ENCODE measurements at regions not wholly inside any gene's neighbourhood (a gene's known extent, or its start where the extent isn't known, plus 50 kb on each side); places are given as distances from the start of the nearest gene placed in this dataset.

- DNase-seq (peak; percentile 50), ATAC-seq (ENCODE audit: low read depth) (peak; percentile 83)
- H3K36me3 ChIP-seq (ENCODE audit: control insufficient read depth, insufficient read depth, low read length): no peaks in the 10 kb centered on the region
- H3K4me2 ChIP-seq (ENCODE audit: low read depth, low read length): no peak overlapping the region
- H4K5ac ChIP-seq (ENCODE audit: low read depth, low read length): no peak overlapping the region
- H2BK5ac ChIP-seq (ENCODE audit: low read depth, low read length, poor library complexity, severe bottlenecking): no peak overlapping the region
- no peaks in the 10 kb centered on the region; the same call in 1 of the 2 replicates for H3K9me3 ChIP-seq (ENCODE audit: control insufficient read depth, insufficient read depth, low read length)
- ChIA-PET CTCF (no interaction called here), POLR2A (ENCODE audit: unreplicated experiment) (no interaction called here)
- H3K9ac ChIP-seq (ENCODE audit: low read depth, low read length): no peak overlapping the region
- no CpG with 5 or more reads among the region's 4 CpGs for WGBS, 2 experiments (ENCODE audit: extremely low coverage in 2 of 2, insufficient read length in 1 of 2)
- dilution Hi-C loops (cut with HindIII; ENCODE audit: low sequenced_read_pairs, unreplicated experiment) (no loop called here), in situ Hi-C loops (cut with MboI; ENCODE audit: low sequenced_read_pairs) (no loop called here), intact Hi-C loops (cut with micrococcal nuclease) (no loop called here)
- no peaks in the 10 kb centered on the region; the same call in 1 of the 2 replicates for H3K9me1 ChIP-seq (ENCODE audit: insufficient read depth, low read length)
- no peak overlapping the region for H3K56ac ChIP-seq (ENCODE audit: extremely low read depth, insufficient read depth, low read length)
- no peak overlapping the region for H3K27ac ChIP-seq (ENCODE audit: insufficient read depth, low read length)
- H2AFZ ChIP-seq (replicated peaks; ENCODE audit: low read length, poor library complexity): no peak overlapping the region
- no peak overlapping the region for H2BK15ac ChIP-seq (ENCODE audit: low read depth, low read length)
- no peak overlapping the region for H4K8ac ChIP-seq (ENCODE audit: low read depth in 2 of 2, low read length in 2 of 2)
- no peaks in the 10 kb centered on the region for H3K4me1 ChIP-seq (ENCODE audit: control insufficient read depth, insufficient read depth, low read length)
- no TSS peak for BruUV-seq (replicated peaks)
- no peaks in the 10 kb centered on the region for H4K20me1 ChIP-seq (ENCODE audit: insufficient read depth, low read length)
- H3K79me1 ChIP-seq (ENCODE audit: low read depth in 1 of 2, low read length in 2 of 2): no peaks in the 10 kb centered on the region
- no peaks in the 10 kb centered on the region for H3K27me3 ChIP-seq (ENCODE audit: control insufficient read depth, insufficient read depth, low read length)
- H3K23ac ChIP-seq (ENCODE audit: low read depth, low read length): no peak overlapping the region
- H3K18ac ChIP-seq (ENCODE audit: low read depth, low read length): no peak overlapping the region
- no peak overlapping the region for H4K91ac ChIP-seq (ENCODE audit: insufficient read depth, low read depth, low read length)
- H2AK5ac ChIP-seq (ENCODE audit: low read depth, low read length): no peak overlapping the region
- no peak for TF ChIP-seq BHLHE40 (IDR thresholded peaks at IDR 0.05; ENCODE audit: low read depth, low read length)
- no peak for TF ChIP-seq RAD21 (IDR thresholded peaks at IDR 0.05; ENCODE audit: low read length)
- no peak for TF ChIP-seq CEBPB (IDR thresholded peaks at IDR 0.05; ENCODE audit: low read depth, low read length)
- TF ChIP-seq CHD1 (IDR thresholded peaks at IDR 0.05; ENCODE audit: low read depth, low read length): no peak
- TF ChIP-seq FOS (IDR thresholded peaks at IDR 0.05; ENCODE audit: low read depth, low read length): no peak
- TF ChIP-seq POLR2A (IDR thresholded peaks at IDR 0.05; ENCODE audit: low read depth, low read length): no peak
- no peak for TF ChIP-seq USF2 (IDR thresholded peaks at IDR 0.05; ENCODE audit: low read depth, low read length)
- TF ChIP-seq RCOR1 (IDR thresholded peaks at IDR 0.05; ENCODE audit: insufficient replicate concordance, low read length): no peak
- TF ChIP-seq MAZ (IDR thresholded peaks at IDR 0.05; ENCODE audit: borderline replicate concordance, low read depth, low read length): no peak
- no peak for TF ChIP-seq NFE2L2 (IDR thresholded peaks at IDR 0.05; ENCODE audit: low read depth, low read length)
- TF ChIP-seq ELK1 (IDR thresholded peaks at IDR 0.05; ENCODE audit: borderline replicate concordance, low read depth, low read length): no peak
- TF ChIP-seq RFX5 (IDR thresholded peaks at IDR 0.05; ENCODE audit: low read depth, low read length): no peak
- no peak for TF ChIP-seq SMC3 (IDR thresholded peaks at IDR 0.05; ENCODE audit: low read depth, low read length)
- no peak for TF ChIP-seq MAFK (IDR thresholded peaks at IDR 0.05; ENCODE audit: low read depth, low read length)
- H2AK9ac ChIP-seq (replicated peaks; ENCODE audit: low read depth, low read length, poor library complexity): no peak overlapping the region
- no peak overlapping the region for H2BK120ac ChIP-seq (ENCODE audit: low read depth, low read length)
- no peak overlapping the region for H3K4ac ChIP-seq (ENCODE audit: low read depth, low read length)
- H3K4me3 ChIP-seq (ENCODE audit: insufficient read depth, low read depth, low read length): no peak overlapping the region
- H2BK20ac ChIP-seq (ENCODE audit: low read depth, low read length): peak overlapping the region; percentile 71; the same call in 1 of the 2 replicates
- H3K14ac ChIP-seq (replicated peaks; ENCODE audit: low read depth, low read length): no peak overlapping the region
Measured at GRCh38 chr2:113812204-113812603, 55.8 kb upstream of the SLC35F5 start.
